ENCODE measurements at regions not wholly inside any gene's neighbourhood (a gene's known extent, or its start where the extent isn't known, plus 50 kb on each side); places are given as distances from the start of the nearest gene placed in this dataset.
"Not testable (repeated sequence)": the region's sequence is repeated elsewhere in the genome, so short reads cannot be mapped to it uniquely, and the experiment has no call there.

DNA sequence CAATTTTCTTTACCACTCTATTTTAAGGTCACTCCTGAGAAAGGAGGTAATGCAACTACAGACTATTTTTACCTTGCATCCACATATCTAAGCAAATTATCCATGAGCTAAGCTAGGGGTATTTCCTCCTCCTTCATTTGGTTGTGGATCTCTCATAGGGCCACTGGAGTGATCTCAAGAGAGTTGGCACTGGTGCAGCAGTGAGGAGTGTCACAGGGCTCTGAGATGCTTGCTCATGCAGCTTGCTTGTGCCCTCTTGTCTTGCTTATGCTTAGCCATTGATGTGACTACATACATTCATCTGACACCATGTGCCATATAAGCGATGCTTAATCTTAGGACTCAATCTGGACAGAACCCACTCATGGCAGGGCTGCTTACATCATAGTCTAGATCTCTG lies 950.3 kb downstream of the TSN start:
- DNase-seq = no peak

DNA sequence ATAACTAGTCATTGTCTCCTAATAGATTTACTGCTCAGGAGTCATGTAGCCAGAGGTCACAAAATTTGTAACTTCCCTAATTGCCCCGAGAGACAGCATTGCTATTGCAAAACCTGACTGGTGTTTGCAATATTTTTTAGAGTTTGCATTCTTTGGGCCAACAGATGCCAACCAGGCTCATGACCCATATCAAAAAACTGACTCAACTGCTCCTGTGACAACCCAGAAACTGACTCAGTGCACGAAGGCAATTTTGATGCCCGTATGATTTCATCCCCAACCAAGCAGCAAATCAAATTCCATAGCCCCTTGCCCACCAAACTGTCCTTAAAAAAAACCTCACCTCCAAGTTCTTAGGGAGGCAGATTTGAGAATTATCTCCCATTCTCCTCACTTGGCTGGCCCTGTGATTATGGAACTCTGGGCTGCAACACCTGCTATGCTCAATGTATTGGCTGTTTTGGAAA lies 951.3 kb downstream of the TSN start:
- no peak for DNase-seq

DNA sequence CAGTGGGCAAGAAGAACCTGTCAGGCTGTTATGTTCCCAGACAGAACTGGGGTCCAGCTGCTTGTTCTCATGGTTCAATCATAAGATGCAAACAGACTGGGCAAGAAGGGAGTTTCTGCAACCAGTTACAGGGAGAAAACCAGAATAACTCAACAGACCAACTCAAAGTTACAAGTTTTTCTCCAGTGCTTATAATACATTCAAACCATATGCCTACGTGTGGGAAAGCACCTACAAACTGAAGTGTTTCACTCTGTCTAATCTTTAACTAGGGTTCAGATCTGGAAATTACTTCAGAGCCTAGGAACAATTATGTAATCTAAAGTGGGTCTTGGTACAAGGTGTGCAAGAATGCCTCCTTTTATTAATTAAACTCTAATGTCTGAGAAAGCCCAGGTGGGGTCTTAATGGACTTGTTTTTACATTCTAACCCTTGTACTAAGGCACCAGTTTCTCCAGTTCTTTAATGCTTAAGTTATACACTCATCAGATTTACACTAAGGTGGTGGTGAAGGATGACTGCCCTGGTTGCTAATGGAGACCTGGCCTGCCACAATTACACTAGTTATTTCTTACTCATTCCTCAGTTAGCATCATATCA lies 951.9 kb downstream of the TSN start:
- no peak for DNase-seq

DNA sequence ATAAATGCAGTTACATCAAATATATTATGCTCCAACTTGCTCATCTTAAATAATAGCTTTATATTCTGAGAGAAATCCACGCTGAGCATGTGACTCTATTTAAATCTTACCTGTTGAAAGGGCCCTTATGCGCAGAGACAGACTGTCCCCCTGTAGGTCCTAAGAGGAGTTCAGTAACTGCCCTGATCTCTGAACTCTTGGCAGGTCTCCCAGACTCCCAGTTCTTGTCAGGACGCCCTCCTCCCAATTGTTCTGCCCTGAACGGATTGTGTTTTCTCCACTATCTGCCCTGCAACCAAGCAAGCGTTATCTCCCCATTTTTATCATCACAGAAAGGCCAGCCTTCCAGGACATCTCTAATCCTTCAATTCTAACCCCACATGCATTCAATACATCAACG lies 954.6 kb downstream of the TSN start:
- no peak for DNase-seq

DNA sequence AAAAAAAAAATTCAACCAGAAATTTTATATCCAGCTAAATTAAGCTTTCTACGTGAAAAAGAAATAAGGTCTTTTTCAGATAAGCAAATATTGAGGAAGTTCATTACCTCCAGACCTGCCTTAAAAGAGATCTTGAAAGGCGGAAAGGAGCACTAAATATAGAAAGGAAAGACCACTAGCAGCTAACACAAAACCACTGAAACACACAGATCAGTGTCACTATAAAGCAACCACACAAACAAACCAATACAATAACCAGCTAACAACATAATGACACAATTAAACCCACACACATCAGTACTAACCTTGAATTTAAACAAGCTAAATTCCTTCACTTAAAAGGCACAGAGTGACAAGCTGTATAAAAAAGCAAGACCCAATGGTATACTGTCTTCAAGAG lies 958.3 kb downstream of the TSN start:
- DNase-seq = no peak

DNA sequence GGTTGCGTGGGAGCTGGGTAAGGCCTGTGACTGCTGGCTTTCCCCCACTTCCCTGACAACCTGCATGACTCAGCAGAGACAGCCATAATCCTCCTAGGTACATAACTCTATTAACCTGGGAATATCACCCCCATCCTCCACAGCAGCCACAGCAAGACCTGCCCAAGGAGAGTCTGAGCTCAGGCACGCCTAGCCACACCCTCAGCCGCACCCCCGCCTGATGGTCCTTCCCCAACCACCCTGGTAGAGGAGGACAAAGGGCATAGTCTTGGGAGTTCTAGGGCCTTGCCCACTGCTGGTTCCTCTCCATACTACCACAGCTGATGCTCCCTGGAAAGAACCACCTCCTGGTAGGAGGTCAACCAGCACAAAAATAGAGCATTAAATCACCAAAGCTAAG lies 965.4 kb downstream of the TSN start:
- DNase-seq = not testable (repeated sequence)

DNA sequence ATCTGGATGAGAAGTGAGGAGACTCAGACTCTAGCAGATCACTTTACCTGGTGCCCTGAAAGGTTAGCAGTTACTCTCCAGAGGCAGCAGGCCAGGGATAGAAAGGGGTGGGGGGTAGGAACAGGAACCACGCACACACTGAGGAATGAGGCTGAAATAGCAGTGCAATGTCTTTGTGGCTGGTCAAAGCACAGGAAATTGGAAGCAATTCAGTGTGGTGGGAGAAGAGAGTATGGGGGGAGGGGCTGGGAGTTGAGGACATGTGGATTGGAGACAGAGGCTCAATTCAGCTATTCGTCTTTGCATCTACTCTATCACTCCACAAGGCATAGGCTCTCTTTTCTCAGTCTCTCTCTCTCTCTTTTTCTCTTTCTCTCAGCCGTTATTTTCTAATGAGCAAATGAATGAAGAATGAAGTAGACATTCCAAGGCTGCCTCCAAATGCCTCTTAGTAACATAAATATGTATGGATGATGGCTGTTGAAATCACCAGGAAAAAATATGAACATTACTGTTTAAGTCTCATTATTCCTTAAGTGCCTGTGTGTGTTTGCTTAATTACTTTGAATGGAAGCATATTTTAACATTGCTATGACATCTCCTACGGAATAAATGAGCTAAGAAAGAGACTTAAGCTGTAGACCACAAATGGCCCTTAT lies 979.4 kb downstream of the TSN start:
- DNase-seq = no peak

DNA sequence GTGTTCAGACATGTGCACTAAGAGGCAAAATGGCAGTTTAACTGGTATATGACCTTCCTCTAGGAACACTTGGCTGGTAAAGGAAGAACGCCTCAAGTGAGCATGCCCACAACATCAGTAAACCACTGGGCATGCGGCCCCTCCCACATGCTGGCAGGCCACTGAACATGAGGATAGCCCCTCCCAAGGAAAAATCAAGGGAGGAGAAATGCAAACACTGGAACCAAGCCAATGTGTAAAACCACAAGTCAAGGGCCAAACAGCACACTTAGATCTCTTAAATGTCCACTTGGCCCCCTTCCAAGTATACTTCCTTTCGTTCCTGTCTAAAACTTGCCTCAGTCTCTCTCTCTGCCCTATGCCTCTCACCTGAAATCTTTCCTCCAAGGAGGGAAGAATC lies 980.8 kb downstream of the TSN start:
- no peak for DNase-seq

DNA sequence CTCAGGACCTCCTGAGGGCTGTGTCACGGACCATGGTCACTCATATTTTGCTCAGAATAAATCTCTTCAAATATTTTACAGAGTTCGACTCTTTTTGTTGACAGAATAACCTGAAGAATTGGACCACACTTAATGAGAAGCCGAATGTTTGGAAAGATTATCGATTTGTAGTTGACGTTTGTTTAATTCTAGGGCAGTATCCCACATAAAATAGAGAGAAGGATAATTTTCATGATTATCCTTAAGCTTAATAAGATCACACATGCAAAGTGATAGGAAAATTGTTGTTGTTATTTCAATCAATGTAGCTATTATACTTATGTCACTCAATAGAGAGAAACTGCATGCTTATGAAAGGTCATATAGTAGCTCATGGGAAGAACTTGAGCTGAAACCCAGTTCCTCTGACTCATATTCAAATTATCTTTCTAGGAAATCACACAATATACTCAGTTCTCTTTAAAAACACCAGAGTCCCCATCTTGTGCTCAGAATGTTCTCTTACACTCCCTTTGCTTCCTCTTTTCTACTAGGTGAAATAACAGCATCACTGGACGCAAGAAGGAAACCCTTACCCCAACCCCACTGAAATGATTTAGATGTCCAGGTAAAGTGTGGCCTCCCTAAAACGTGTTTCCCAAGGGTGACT lies 982.1 kb downstream of the TSN start:
- no peak for DNase-seq

DNA sequence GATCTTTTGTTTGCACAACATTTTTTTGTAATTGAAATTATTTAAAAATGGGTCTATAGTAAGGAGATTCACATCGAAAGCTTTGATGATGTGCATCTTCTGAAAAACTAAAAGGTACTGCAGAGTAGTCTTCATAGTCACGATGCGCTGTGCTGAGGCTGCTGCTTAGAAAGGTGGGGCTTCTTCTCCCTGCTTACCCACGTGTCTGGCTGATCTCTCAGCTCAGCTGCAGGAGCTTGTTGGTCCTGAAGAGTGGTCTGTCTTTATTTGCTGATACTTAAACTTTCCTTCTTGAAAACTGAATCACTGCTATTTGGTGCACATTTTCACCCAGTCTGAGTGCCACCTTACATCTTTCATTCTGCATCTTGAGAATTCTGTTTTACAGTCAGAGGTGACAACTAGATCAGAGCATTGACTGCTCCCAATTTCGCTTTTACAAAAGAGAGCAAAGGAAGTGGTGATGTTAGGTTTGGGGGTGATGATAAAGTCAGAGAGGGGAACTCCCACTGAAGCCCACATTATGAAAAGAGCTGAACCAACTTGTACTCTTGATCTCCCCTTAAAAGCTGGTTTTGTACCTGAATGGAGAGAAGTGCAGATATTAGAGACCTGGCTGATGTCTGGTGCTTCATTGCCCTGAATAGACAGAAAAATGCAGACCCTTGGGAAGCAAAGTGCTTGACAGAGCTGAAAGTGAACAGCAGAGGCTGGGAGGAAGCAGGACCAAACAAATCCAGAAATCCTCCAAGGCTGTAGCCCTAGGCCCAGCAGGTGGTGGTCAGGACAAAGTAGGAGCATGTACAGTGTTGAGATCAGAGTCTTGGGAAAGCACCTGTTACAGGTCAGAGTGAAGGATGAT lies 984.5 kb downstream of the TSN start:
- no peak for DNase-seq

DNA sequence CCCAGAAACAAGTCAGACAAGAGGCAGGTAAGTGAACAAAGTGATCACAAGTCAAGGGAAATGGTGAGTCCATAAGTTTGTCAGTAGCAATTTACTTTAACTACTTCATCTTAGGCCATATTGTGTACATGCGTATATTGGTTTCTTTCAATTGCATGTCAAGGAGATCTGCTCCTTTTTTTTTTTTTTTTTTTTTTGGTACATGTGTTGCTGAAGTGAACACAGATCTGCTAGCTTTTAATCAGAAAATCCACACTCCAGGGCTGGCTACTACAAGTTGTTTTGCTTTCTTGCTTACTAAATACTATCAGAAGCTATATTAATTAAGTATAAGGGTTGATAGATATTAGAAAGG lies 985.1 kb downstream of the TSN start:
- DNase-seq = no peak

DNA sequence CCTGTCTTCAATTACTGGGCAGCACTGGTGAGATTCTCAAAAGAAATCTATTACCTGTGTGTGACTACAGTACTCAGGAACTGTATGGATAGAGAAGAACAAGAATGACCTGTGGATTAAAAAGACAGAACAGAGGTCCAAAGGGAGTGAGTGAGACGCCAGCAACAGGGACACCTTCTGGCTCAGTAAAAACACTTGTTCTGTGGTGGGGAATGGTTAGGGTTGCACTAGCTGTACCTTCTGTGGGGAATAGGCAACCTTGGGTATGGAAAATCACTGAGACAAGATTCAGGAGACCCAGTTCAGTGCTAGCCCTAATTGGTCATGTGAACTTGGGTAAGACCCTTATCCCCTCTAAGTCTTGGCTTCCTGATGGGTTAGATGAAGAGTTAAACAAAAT lies 986.0 kb downstream of the TSN start:
- DNase-seq = no peak

DNA sequence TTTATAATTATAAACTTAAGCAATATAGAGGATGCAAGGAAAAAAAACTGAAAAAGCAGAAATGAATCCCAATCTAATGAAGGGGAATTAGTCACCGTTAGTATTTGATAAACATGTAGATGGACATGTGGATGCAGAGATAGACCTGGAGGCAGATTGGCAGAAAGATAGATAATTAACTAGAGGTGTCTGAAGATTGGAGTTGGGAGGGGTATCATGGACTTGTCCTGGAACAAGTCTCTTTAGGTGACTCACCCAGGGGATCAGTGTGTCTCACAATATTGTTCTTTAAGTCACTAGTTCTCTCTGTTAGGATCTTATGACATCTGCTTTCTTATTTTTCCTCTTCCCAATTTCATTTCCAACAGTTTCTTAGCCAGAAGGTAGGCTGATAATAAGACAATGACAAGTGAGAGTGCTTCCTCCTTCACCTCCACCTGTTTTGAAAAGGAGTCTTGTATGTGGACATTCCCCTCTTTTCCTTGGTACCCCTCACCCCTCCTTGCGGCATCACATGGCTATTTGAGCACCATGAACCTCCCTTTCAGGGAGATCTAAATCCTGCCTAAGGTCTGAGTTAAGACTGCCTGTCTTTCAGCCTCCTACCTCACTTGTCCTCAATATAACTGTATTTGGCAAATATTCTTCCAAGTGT lies 987.7 kb downstream of the TSN start:
- no peak for DNase-seq

DNA sequence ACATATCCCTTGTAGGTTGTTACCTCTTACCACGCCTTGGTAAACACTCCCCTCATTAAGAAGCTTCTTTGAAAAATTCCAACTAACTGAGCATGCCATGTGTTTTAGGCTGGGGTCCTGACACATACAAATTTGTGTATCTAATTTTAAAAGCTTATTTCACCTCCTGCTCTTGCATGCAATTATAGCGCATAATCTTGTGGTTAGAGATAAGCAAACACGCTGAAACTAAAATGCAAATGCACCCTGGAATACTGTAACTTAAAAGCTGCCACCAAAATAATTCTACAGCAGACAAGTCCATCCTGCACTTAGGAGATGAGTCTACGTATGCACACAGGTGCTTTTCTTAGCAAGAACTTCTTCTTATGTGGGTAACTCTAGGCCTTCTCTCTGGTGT lies 990.2 kb downstream of the TSN start:
- no peak for DNase-seq

DNA sequence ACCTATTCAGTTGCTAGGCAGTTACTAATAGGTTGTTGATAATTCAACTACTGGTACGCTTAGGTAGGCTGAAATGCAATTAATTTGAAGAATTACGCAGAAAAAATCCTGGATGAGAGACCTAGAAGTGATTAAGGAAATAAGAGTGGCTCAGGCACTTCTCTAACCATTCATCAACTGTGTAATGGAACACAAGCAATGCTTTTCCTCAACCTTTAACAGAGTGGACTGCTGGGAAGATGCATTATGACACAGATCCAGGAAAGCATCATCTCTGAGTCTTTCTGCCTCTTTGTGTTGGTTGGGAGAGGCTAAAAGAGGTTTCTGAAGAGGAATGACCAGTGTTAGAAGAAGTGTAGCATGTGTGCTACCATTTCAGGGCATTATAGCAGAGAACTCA lies 992.2 kb downstream of the TSN start:
- DNase-seq = no peak

DNA sequence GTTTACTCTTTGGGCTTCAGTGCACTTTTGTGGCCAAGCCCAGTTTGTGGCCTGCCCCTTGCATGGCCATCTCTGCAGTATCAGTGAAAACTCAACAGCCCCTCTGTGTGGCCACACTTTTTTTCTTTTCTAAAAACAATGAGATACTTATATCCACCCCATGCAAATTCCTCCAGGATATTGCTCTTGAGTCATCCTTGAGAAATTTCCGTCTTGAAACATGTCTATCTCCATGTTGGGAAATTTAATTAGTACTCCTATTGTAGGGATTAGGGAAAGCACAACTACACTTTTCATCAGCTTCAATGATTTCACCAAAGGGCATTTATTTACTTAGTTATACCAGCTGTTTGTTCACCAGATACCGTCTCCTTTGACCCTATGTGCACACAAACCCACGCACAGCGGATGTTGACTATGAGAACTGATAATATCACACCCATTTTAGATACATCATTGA lies 993.1 kb downstream of the TSN start:
- no peak for DNase-seq

DNA sequence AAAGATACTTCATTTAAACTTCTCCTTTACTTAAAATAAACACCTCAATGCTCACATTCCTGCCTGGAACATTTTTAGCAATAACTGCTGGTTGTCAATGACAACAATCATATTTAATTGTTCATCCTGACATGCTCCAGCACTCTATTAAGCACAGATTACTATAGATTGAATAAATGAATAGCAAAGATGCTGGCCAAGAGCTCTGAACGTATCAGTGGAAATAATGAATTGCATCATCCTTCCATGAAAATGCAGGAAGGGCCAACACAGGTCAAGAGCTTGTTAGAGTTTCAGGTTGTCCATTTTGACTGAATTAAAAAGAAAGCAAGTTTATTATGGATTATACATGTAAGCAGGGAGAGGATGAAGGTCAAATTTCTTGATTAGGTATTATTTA lies 994.0 kb downstream of the TSN start:
- no peak for DNase-seq

DNA sequence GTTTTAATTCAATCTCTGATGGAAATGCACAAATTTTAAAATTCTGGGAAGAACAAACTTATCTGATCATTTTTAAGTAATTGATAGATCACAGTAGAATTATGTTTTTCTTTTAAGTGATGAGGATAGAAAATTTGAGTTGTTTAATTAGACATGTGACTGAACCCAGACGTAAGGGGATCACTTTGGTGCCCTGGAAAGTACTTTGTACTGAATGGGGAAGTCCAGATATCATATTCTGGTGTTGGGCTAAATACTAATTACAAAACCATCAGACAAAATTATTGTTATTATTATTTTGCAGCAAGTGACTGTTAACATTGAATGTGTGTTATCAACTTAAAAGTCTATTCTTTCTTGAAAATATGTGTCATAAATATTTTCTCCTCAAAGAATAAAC lies 994.6 kb downstream of the TSN start:
- no peak for DNase-seq

DNA sequence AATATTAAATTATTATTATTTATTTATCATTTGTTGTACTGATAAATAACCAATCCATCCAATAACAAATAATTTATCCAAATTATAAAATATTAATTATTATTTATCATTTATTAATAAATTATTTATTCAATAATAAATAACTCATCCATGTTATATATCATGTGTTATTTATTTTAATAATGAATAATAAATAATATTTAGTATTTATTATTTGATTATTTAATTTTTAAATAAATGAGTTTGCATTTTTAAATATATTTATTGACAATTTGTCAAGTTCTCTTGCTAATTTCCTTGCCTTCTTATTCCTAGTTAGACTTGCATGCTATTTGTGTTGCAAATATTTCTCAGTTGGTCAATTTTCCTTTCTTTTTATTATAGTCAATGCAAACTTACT lies 995.4 kb downstream of the TSN start:
- no peak for DNase-seq

DNA sequence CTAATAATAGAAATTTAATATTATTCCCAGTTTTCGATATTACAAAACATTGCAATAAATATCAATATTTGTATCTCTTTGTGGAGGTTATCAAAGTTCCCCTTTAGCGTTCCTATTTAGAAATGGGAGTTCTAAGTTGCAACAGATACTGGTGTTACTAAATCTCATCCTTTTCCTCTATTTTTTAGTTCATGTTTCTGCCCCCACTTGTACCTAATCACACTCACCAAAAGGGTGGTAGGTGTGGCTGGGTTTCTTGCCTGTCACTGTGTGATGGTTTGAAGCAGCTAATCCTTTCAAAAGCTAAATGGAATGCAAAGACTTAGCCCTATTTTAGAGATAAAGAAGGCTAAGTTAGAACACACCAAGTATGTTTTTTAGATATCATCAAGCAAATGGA lies 997.9 kb downstream of the TSN start:
- no peak for DNase-seq

DNA sequence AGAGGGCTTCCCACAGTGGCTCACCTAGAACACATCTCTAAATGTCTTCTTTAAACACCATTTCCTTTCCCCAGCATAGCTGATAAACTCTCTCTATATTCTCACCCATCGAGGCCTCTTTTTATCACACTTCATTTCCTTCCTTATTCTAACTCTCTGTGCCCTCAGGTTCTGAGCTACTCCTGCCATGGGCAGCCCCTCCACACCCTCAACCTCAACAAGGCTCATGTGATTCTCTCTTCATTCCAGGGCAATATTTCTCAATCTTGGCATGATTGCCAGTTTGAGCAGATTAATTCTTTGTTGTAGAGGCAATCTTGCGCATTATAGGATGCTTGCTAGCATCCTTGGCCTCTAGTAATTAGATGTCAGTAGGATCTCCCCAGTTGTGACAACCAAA lies 999.1 kb downstream of the TSN start:
- no peak for DNase-seq

DNA sequence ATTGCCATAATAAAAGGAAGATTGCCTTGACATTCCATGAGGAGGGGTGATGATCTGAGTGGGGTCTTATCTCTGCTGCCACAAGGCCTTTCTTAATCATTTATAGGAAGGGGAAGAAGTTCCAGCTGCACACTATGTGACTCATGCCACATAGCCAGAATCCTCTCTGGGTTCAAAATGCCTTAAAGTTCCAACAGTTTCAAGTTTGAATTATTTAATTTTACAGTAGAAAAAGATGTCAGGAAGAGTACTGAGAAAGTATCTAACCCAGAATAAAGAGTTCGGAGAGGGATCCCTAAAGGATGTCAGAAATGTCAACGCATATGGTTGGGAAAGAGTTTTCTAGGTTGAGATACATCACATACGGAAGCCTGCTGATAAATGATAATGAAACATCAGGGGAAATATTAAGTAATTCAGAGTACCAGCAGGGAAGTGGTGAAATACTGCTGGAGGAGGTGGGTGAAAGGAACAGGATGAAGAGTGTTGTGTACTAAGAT lies 999.9 kb downstream of the TSN start:
- no peak for DNase-seq
